OCI-LY1 (cell line): ENCODE measurements at regions not wholly inside any gene's neighbourhood (a gene's known extent, or its start where the extent isn't known, plus 50 kb on each side); places are given as distances from the start of the nearest gene placed in this dataset.

Experiments
- H2AFZ ChIP-seq: fragments of 200-600 bp; sonication (generic), shearing (Covaris generic); 2 replicates; pipeline ENCODE4 v1.6.0; 2014; ENCODE audit warnings: antibody characterized with exemption, mild to moderate bottlenecking, low read length
- H3F3A ChIP-seq: fragments of 200-600 bp; sonication (generic), shearing (Covaris generic); 2 replicates; pipeline ENCODE4 v1.6.0; 2014; ENCODE audit warnings: mild to moderate bottlenecking, antibody characterized with exemption, low read length, moderate library complexity; ENCODE audit not compliant: insufficient read depth
- H3K27ac ChIP-seq: fragments of 200-600 bp; sonication (generic); 2 replicates; pipeline ENCODE4 v1.5.1; 2014; ENCODE audit warnings: low read length, mixed run types, mild to moderate bottlenecking, low read depth; ENCODE audit not compliant: poor library complexity, severe bottlenecking
- H3K27me3 ChIP-seq: fragments of 200-600 bp; sonication (generic); 2 replicates; pipeline ENCODE4 v1.6.0; 2014; ENCODE audit warnings: antibody characterized with exemption, mild to moderate bottlenecking, low read length, moderate library complexity; ENCODE audit not compliant: insufficient read depth
- H3K36me3 ChIP-seq: fragments of 200-600 bp; sonication (generic); 2 replicates; pipeline ENCODE4 v1.6.1; 2014; ENCODE audit warnings: mild to moderate bottlenecking, antibody characterized with exemption, low read length, moderate library complexity, mixed read lengths; ENCODE audit not compliant: insufficient read depth
- H3K4me1 ChIP-seq: fragments of 200-600 bp; sonication (generic); 2 replicates; pipeline ENCODE4 v1.5.1; 2014; ENCODE audit warnings: mild to moderate bottlenecking, low read length, moderate library complexity; ENCODE audit not compliant: insufficient read depth, severe bottlenecking
- H3K4me2 ChIP-seq: fragments of 200-600 bp; sonication (generic), shearing (Covaris generic); 2 replicates; pipeline ENCODE4 v1.6.1; 2014; ENCODE audit warnings: low read length
- H3K4me3 ChIP-seq: fragments of 200-600 bp; sonication (generic); 2 replicates; pipeline ENCODE4 v1.5.1; 2014; ENCODE audit warnings: low read length, low read depth, mild to moderate bottlenecking, mixed read lengths; ENCODE audit not compliant: poor library complexity, severe bottlenecking
- H3K79me2 ChIP-seq: fragments of 200-600 bp; shearing (Covaris generic); 2 replicates; pipeline ENCODE4 v1.6.1; 2016; ENCODE audit warnings: mixed run types, low read length, mixed read lengths; ENCODE audit not compliant: insufficient read depth
- H3K9ac ChIP-seq: fragments of 200-600 bp; sonication (generic), shearing (Covaris generic); 2 replicates; pipeline ENCODE4 v1.6.1; 2014; ENCODE audit warnings: mild to moderate bottlenecking, low read length, mixed read lengths
- H3K9me2 ChIP-seq: fragments of 200-600 bp; sonication (generic), shearing (Covaris generic); 2 replicates; pipeline ENCODE4 v1.6.1; 2014; ENCODE audit warnings: low read depth, mild to moderate bottlenecking, low read length, mixed read lengths
- H3K9me3 ChIP-seq: fragments of 200-600 bp; shearing (Covaris generic); 2 replicates; pipeline ENCODE4 v1.6.1; 2014; ENCODE audit warnings: low read length, mixed read lengths
- H4K20me1 ChIP-seq: fragments of 200-600 bp; sonication (generic), shearing (Covaris generic); 2 replicates; pipeline ENCODE4 v1.6.0; 2016; ENCODE audit warnings: mild to moderate bottlenecking, low read length; ENCODE audit not compliant: insufficient read depth
- EZH2 ChIP-seq: fragments of 200-600 bp; sonication (generic), shearing (Covaris generic); IDR thresholded peaks from 2 replicates; pipeline ENCODE4 v1.8.0; 2017; ENCODE audit warnings: borderline replicate concordance, mixed run types, mild to moderate bottlenecking, antibody characterized with exemption, low read length, moderate library complexity, mixed read lengths
- TF ChIP-seq, protein P1 (sequence below): fragments of 200-600 bp; sonication (generic), shearing (Covaris generic); IDR thresholded peaks from 2 replicates; pipeline ENCODE4 v1.5.1; 2017; ENCODE audit warnings: mild to moderate bottlenecking, antibody characterized with exemption, low read length, moderate library complexity, mixed read lengths

DNA sequence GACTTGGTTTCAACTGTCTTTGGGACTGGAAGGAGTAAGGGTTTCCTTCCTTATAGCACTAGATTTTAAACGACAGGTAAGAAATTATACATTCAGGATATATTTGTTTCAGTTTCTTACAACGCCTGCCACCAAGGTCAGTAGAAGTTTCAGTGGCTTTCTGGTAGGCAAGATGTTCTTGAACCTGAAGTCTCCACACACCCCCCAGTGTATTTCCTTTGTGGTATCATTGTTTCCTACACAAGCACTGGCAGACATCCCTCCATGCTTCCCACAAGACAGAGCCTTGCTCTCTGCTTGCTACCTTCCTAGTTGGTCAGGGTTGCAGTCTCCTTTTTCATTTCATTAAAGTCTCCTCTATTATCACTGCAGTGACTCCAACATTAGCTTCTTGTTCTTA lies 283.1 kb downstream of the FLRT2 start:
- Histone ChIP-seq H3K4me1 (no peaks in the 10 kb centered on the region), H3K79me2 (no peaks in the 10 kb centered on the region), H3K27ac (no peak overlapping the region), H4K20me1 (no peaks in the 10 kb centered on the region), H3K27me3 (no peaks in the 10 kb centered on the region), H3K36me3 (no peaks in the 10 kb centered on the region), H3F3A (no peaks in the 10 kb centered on the region), H3K4me3 (no peak overlapping the region), H3K4me2 (no peak overlapping the region), H3K9me3 (no peaks in the 10 kb centered on the region), H3K9me2 (no peaks in the 10 kb centered on the region), H3K9ac (no peak overlapping the region), H2AFZ (no peak overlapping the region)
- no peak for TF ChIP-seq EZH2
- TF ChIP-seq, protein P1, sequence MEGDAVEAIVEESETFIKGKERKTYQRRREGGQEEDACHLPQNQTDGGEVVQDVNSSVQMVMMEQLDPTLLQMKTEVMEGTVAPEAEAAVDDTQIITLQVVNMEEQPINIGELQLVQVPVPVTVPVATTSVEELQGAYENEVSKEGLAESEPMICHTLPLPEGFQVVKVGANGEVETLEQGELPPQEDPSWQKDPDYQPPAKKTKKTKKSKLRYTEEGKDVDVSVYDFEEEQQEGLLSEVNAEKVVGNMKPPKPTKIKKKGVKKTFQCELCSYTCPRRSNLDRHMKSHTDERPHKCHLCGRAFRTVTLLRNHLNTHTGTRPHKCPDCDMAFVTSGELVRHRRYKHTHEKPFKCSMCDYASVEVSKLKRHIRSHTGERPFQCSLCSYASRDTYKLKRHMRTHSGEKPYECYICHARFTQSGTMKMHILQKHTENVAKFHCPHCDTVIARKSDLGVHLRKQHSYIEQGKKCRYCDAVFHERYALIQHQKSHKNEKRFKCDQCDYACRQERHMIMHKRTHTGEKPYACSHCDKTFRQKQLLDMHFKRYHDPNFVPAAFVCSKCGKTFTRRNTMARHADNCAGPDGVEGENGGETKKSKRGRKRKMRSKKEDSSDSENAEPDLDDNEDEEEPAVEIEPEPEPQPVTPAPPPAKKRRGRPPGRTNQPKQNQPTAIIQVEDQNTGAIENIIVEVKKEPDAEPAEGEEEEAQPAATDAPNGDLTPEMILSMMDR: no peak

DNA sequence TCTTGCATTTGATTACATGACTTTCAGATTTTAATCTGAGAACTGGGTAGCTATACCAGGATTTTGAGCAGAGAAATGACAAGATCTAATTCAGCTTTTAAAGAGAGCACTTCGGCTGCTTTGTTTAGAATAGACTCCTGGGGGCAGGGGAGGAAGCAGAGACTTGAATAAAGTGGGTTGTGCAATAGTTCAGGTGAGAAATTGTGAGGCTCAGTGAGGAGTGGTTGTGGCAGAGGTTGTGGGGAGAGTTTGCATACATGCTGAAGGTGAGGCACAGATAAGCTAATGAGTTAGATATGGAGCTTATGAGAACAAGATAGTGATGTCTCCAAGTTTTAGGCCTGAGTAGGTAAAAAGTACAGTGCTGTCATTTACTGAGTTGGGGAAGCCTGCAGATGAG lies 281.4 kb downstream of the FLRT2 start:
- TF ChIP-seq EZH2: no peak
- TF ChIP-seq, protein P1: no peak
- Histone ChIP-seq H3K36me3 (no peaks in the 10 kb centered on the region), H3K4me1 (no peaks in the 10 kb centered on the region), H3F3A (no peaks in the 10 kb centered on the region), H3K9me3 (no peaks in the 10 kb centered on the region), H3K4me3 (no peak overlapping the region), H3K9ac (no peak overlapping the region), H3K27me3 (no peaks in the 10 kb centered on the region), H3K27ac (no peak overlapping the region), H3K4me2 (no peak overlapping the region), H3K79me2 (no peaks in the 10 kb centered on the region), H4K20me1 (no peaks in the 10 kb centered on the region), H3K9me2 (no peaks in the 10 kb centered on the region), H2AFZ (no peak overlapping the region)

DNA sequence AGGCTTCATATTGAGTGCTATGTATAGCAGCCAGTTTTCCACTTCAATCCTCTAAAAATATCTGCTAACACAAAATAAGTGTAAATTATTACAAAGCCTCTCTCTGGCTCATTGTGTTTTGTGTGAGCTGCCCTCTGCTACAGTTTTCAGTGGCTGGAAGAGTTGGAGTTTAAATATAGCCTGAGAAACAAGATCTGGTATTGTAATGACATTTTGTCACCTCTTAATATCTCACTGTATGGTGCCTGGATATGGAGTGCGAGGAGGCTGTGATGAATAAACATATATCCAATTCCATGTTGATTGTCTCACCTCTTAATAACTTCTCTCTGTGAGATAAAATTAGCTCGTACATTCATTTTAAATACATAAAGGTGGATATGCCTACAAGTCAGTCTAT lies 269.7 kb downstream of the FLRT2 start:
- no peak for TF ChIP-seq EZH2
- TF ChIP-seq, protein P1: no peak
- Histone ChIP-seq H3F3A (no peaks in the 10 kb centered on the region), H3K9me2 (no peaks in the 10 kb centered on the region)

More for the DNA sequence above, 269.7 kb downstream of the FLRT2 start:
- no peaks in the 10 kb centered on the region for H3K36me3 ChIP-seq
- no peak overlapping the region for H2AFZ ChIP-seq
- H3K4me3 ChIP-seq: no peak overlapping the region
- no peak overlapping the region for H3K27ac ChIP-seq
- no peaks in the 10 kb centered on the region for H3K4me1 ChIP-seq
- no peaks in the 10 kb centered on the region for H3K79me2 ChIP-seq
- no peaks in the 10 kb centered on the region for H4K20me1 ChIP-seq
- no peak overlapping the region for H3K4me2 ChIP-seq
- H3K9me3 ChIP-seq: no peaks in the 10 kb centered on the region
- H3K9ac ChIP-seq: no peak overlapping the region
- H3K27me3 ChIP-seq: no peaks in the 10 kb centered on the region
